Panc1 (cell line): ENCODE measurements at regions not wholly inside any gene's neighbourhood (a gene's known extent, or its start where the extent isn't known, plus 50 kb on each side); places are given as distances from the start of the nearest gene placed in this dataset.

Source experiments
- CTCF ChIP-seq: fragments of 450-650 bp; IDR thresholded peaks from 2 replicates; pipeline ENCODE4 v1.5.1; 2017; ENCODE audit warnings: mild to moderate bottlenecking
- POLR2AphosphoS5 ChIP-seq: IDR thresholded peaks from 2 replicates; pipeline ENCODE4 v1.6.1; 2012; ENCODE audit warnings: mild to moderate bottlenecking, low read depth, low read length, moderate library complexity
- REST ChIP-seq, 2 experiments: IDR thresholded peaks; 2 replicates each; pipeline ENCODE4 v1.6.1; 2011 to 2012; ENCODE audit warnings: low read depth in 2 of 2, control low read depth in 1 of 2, low read length in 1 of 2, mild to moderate bottlenecking in 1 of 2, moderate library complexity in 1 of 2; ENCODE audit not compliant: insufficient read depth in 1 of 2
- TCF7L2 ChIP-seq: IDR thresholded peaks from 2 replicates; pipeline ENCODE4 v1.6.1; 2011; ENCODE audit warnings: mild to moderate bottlenecking, low read depth, low read length, inconsistent platforms

GRCh38 chr13:62653371-62653770 is 1237.7 kb upstream of the PCDH20 start:
- no peak for TF ChIP-seq REST (IDR thresholded peaks at IDR 0.05; ENCODE audit: insufficient read depth in 1 of 2, low read depth in 2 of 2, low read length in 1 of 2)
- TF ChIP-seq CTCF: no peak
- TF ChIP-seq TCF7L2: no peak
- no peak for TF ChIP-seq POLR2AphosphoS5
